Stimulated activated CD8-positive, alpha-beta memory T cell treated with anti-CD3 and anti-CD28 coated beads, Interleukin-4, amount 100 ng/mL, for 4 hours (primary cell): ENCODE measurements at regions not wholly inside any gene's neighbourhood (a gene's known extent, or its start where the extent isn't known, plus 50 kb on each side); places are given as distances from the start of the nearest gene placed in this dataset.
"Not testable (repeated sequence)": the region's sequence is repeated elsewhere in the genome, so short reads cannot be mapped to it uniquely, and the experiment has no call there.

Experiments used
- DNase-seq, 2 donors: peaks; one replicate each; pipeline ENCODE4 v3.0.0-alpha.2; 2020; ENCODE audit warnings: low read depth in 2 of 2, low spot score in 1 of 2

GRCh38 chr18:38706373-38706772 lies 1140.8 kb upstream of the CELF4 start:
- no peak for DNase-seq

DNA sequence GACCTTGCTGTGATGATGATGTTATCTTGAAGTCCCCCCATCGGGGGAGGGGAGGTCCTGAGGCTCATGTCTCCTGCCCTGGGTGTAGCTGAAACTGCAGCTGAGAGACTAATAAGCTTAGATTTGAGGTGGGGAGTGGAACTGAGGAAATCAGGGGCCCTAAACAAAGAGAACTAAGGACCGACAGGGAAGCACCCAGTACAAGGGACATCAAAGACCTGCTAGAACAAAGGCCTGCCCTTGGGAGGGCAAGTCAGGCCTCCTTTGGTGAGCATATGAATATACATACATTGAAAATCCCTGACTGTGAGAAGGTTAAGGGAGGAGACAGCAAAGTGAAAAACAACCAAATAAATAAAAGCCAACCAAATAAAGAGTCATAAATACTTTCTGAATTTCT lies 1132.5 kb upstream of the CELF4 start:
- no peak for DNase-seq

- no peak for DNase-seq
Measured at GRCh38 chr18:38695559-38696280, 1130.1 kb upstream of the CELF4 start.

DNA sequence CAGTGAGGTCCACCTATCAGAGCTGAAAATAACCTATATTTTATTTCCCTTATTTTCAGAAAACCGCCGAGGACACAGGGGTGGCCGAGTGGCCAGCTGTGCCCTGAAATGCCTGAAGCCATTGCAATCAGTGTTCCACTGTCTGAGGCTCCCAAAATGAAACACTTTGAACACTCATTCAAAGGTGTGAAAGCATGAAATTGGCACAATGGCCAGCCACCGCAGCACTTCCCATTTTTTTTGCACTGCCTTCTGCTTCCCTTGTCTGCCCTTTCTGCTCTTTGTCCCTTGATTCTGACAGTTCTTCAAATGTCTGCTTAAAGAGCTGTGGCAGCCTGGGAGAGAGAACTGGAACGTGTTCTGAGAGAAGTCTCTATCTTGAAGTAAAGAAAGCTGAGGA lies 1127.5 kb upstream of the CELF4 start:
- DNase-seq = no peak

GRCh38 chr18:38690626-38691025 lies 1125.0 kb upstream of the CELF4 start:
- no peak for DNase-seq

GRCh38 chr18:38688416-38688815 lies 1122.8 kb upstream of the CELF4 start:
- DNase-seq = no peak

- DNase-seq = no peak
Measured at GRCh38 chr18:38670486-38670885, 1104.9 kb upstream of the CELF4 start.

DNA sequence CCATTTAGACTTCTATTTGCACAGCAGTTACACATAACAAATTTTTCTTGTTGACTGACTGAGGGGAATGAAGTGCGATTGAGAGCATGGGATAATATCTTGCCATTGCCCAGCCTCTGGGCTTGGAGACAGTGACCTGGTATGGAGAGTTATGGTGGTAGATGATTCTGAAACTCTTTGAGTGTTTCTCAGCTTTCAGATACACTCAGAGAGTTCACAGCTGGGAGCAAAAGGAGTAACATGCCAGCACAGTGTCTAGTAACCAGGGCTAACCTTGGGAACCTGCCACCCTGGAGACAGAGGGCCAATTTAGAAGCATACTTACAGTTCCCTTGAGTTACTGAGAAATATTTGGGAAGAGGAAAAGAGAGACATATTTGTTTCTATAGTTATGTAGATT lies 1099.3 kb upstream of the CELF4 start:
- no peak for DNase-seq

GRCh38 chr18:38663682-38664081 lies 1098.1 kb upstream of the CELF4 start:
- DNase-seq = no peak

DNA sequence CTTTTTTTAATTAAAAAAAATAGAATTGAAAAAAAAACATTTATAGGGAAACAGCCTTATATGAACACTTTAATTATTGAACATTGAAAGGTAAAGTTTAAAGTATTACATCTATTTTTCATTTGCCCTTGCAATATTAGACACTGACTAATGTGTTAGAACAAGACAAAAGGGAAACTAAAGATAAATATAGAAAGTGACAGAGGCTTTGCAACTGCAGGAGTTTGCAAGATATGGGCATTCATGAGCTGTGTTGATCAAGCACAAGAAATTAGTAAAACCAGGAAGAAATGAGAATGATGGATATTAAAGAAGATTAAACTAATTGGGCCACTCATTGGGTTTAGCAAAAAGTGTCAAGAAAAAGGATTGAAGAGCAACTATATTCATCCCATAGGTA lies 1097.7 kb upstream of the CELF4 start:
- no peak for DNase-seq

DNA sequence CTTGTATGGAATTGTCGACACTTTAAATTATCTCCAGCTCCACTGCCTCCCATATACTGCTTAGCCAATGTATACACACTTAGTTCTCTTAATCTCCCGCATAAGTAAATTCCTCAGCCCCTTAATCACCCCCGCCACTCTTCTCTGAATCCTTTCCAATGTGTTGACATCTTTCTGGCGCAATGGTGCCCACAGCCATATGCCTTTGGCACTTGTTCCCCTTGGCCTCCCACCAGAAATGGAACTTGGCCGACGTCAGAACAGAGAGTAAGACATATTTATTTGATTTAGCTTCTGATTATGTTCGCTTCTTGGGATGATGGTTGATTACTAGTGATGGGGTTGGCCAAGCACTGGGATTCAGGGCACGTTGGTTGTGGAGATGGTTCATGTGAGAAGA lies 1089.3 kb upstream of the CELF4 start:
- no peak for DNase-seq

- no peak for DNase-seq
Measured at GRCh38 chr18:38651736-38652135, 1086.1 kb upstream of the CELF4 start.

DNA sequence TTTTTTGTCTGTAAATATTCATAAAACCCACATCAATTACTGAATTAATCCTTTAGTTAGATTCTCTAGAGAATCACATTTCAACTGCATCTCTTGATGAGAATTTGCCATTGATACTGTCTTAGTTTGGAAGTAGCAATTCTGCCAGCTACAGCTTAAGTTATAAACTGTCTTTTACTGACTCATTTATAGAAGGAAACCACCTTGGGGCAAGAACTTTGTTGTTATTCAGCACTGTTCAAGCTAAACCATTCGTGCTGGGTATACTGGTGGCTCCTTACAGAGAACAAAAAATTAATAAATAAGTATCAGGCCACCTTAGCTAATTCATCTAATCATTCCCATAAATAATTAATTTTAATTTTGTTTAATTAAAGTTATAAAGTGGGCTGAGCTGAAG lies 1082.6 kb upstream of the CELF4 start:
- no peak for DNase-seq

DNA sequence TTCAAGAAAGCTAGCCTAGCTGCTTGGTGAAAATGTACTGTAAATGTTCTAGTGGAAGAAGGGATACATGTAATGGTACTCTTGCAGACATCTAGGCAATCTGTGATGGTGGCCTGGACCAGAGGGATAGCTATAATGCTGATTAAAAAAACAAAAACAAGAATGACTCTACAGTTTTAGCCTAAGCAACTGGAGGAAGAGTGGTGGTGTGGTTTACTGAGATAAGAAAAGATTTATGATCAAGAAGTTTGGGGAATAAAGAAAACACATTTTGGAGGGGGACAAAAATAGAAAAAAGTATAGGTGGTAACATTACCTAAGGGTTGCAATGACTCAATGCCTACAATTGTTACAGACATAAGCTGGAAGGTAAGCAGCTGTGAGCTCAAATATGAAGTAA lies 1080.7 kb upstream of the CELF4 start:
- no peak for DNase-seq

GRCh38 chr18:38644875-38645641 lies 1079.5 kb upstream of the CELF4 start:
- DNase-seq = no peak

GRCh38 chr18:38642711-38643110 lies 1077.1 kb upstream of the CELF4 start:
- no peak for DNase-seq

DNA sequence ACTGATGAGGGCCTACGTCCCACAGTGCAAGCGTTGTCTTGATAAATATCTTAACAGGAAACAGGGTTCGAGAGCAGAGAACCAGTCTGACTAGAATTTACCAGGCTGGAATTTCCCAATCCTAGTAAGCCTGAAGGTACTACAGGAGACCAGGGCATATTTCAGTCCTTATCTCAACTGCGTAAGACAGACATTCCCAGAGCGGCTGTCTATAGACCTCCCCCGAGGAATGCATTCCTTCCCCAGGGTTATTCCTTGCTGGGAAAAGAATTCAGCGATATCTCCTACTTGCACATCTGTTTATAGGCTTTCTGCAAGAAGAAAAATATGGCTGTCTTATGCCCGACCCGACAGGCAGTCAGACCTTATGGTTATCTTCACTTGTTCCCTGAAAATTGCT lies 1074.1 kb upstream of the CELF4 start:
- not testable (repeated sequence) for DNase-seq

DNA sequence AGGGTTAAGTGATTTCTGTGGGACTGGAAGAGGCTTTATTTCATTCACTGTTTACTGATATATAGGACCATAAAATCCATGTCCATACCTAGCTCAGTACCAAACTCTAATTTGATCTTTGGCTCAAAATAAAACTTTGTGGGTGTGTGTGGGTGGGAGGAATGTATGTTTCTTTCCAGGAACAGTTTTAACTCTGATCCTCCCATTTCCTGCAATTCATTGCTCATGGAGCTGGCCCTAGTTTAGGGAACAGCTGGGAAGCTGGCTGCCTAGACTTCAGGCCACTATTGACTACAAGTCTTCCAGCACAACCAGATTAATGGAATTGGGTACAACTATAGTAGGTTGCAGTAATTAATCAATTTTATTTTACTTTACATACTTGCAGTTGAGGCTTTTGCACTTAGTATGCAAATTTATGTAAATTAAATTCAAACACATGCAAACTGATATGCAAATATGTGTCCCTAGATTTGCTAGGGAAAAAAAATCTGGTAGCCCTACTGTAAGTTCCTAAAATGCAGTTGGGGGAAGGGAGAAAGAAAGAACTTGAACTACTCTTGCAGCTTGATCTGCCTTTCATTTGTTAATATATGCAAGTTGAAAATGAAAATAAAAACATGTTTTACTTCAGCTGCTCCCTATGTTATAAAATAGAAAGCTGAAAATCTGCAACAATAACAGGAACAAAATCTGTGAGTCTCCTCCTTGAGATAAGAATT lies 1070.3 kb upstream of the CELF4 start:
- no peak for DNase-seq

GRCh38 chr18:38634117-38634516 lies 1068.5 kb upstream of the CELF4 start:
- no peak for DNase-seq

- no peak for DNase-seq
Measured at GRCh38 chr18:38633333-38633732, 1067.7 kb upstream of the CELF4 start.

DNA sequence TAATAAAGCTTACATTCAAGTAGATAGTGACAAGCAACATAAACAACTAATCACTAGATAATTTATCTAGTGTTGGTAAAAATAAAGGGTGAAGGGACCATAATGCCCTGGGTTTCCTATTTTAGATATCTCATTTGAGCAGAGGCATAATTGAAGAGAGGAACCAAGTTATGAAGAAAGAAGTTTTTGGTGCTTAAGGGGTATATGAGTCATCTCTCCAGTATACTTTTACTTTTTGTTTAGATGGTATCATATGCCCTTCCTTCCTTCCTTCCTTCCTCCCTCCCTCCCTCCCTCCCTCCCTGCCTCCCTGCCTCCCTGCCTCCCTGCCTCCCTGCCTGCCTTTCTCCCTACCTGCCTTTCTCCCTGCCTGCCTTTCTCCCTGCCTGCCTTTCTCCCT lies 1053.5 kb upstream of the CELF4 start:
- no peak for DNase-seq

GRCh38 chr18:38616306-38616705 lies 1050.7 kb upstream of the CELF4 start:
- no peak for DNase-seq
